ENCODE measurements at regions not wholly inside any gene's neighbourhood (a gene's known extent, or its start where the extent isn't known, plus 50 kb on each side); places are given as distances from the start of the nearest gene placed in this dataset.

DNA sequence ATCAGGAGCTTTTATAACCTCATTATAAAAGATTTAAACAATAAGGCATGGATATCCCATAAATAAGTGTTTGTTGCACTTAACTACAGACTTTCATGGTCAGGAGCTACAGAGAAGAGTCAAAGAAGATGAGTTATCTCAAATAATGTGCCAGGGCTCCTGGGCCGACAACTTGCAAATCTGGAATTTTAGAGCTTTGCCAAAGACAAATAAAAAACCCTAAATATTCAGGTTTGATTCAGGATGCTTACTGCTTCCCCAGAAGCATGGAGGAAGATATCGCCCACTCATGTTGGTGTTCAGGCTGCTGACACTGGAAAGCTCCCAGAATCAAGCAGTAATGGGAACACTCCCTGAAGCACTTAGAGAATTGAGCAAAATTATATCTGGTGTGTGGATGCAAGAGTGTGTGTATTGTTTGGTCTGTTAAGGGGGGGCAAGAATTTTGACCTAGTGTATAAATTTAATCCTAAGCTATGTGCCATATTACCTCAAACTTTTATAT, 176.9 kb upstream of the ESRRG start:
- TF ChIP-seq CTCF (IDR thresholded peaks at IDR 0.05) (no peak), POLR2A (IDR thresholded peaks at IDR 0.05) (no peak)
- Histone ChIP-seq H3K9me3 (no peaks in the 10 kb centered on the region), H3K4me3 (replicated peaks in 1 of 3) (no peak overlapping the region), H3K27me3 (no peaks in the 10 kb centered on the region), H3K36me3 (no peaks in the 10 kb centered on the region), H3K27ac (no peak overlapping the region), H3K4me1 (no peaks in the 10 kb centered on the region)
- intact Hi-C loops (cut with DNase I) = no loop called here
- no peak for DNase-seq
- 89 to 100% methylated on average over 2 of the region's 2 CpGs for WGBS, 2 donors

DNA sequence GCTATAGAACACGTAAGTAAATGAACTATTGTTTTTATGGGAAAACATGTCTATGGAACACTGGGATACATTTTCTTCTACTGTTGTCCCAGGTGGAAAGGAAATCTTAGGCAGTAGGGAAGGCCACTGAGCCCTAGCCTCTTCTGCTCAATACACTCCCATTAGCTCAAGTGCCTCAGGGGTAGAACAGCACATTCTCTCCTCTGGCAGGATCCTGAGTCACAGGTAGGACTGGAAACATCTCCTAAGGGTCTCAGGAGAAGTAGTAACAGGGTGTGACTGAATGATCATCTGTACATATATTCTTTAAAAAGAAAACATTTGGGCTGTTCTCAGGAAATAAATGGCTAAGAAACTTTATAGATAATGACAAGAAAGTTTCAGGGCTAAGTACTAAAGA, 175.6 kb upstream of the ESRRG start:
- no peak for DNase-seq
- Histone ChIP-seq H3K4me1 (no peaks in the 10 kb centered on the region), H3K27ac (no peak overlapping the region), H3K9me3 (no peaks in the 10 kb centered on the region), H3K36me3 (no peaks in the 10 kb centered on the region), H3K27me3 (no peaks in the 10 kb centered on the region), H3K4me3 (replicated peaks in 1 of 3) (no peak overlapping the region)
- no peak for TF ChIP-seq CTCF (IDR thresholded peaks at IDR 0.05)
- no peak for TF ChIP-seq POLR2A (IDR thresholded peaks at IDR 0.05)
- WGBS, 2 donors = 84 to 96% methylated on average over 1 of the region's 1 CpG
- intact Hi-C loops (cut with DNase I) = no loop called here

DNA sequence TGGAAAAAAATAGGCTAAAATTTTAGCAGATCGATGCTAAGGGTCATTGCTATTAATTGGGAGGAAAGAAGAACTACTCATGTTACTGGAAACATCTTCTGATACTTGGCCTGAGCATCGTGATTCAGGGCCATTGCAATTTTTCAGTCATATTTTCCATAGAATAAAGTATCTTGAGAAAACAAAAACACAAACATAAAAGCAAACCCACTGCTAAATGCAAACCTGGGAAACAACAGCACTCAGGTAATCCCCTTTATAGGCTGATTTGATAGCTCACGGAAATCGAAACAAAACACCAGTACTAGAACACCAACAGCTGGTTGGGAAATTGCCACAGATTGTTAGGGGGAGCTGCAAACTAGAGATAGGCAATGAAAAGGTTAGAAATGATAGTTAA, 172.9 kb upstream of the ESRRG start:
- no peaks in the 10 kb centered on the region for H3K36me3 ChIP-seq
- no peaks in the 10 kb centered on the region for H3K27me3 ChIP-seq
- H3K27ac ChIP-seq = no peak overlapping the region
- no peaks in the 10 kb centered on the region for H3K9me3 ChIP-seq
- H3K4me3 ChIP-seq (replicated peaks in 1 of 3) = no peak overlapping the region
- TF ChIP-seq POLR2A (IDR thresholded peaks at IDR 0.05) = no peak
- no peak for TF ChIP-seq CTCF (IDR thresholded peaks at IDR 0.05)
- intact Hi-C loops (cut with DNase I) = no loop called here
- WGBS, 2 donors = 88 to 91% methylated on average over 4 of the region's 4 CpGs
- H3K4me1 ChIP-seq = no peaks in the 10 kb centered on the region
- DNase-seq = no peak

DNA sequence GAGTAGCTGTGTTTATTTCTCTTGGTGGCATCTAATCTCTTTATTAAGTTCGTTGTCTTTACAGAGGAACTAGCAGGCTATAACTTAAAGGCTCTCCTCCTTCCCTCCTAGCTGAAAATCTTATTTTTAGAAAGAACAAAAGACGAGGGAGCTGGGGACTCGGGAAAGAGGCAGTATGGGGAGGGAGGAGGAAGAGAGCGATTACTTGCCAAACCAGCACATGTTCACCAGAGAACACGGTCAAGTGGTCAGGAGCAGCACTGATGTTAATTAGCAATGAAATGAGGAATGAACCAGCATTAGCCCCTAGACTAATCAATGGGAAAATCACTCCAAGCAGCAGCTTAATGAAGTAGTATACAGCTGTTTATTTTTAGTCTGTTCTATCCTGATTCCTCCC, 171.3 kb upstream of the ESRRG start:
- Histone ChIP-seq H3K27ac (no peak overlapping the region), H3K36me3 (no peaks in the 10 kb centered on the region), H3K4me1 (no peaks in the 10 kb centered on the region), H3K9me3 (no peaks in the 10 kb centered on the region), H3K4me3 (replicated peaks in 1 of 3) (no peak overlapping the region), H3K27me3 (no peaks in the 10 kb centered on the region)
- no peak for TF ChIP-seq CTCF (IDR thresholded peaks at IDR 0.05)
- TF ChIP-seq POLR2A (IDR thresholded peaks at IDR 0.05) = no peak
- intact Hi-C loops (cut with DNase I) = no loop called here
- whole genome bisulfite sequencing, 2 donors = 48 to 54% methylated on average over 5 of the region's 5 CpGs
- no peak for DNase-seq

GRCh38 chr1:216892581-216893160, 169.4 kb upstream of the ESRRG start:
- intact Hi-C loops (cut with DNase I) = no loop called here
- WGBS, 2 donors = 91% methylated on average over 10 of the region's 10 CpGs
- TF ChIP-seq CTCF (IDR thresholded peaks at IDR 0.05) = no peak
- no peak for TF ChIP-seq POLR2A (IDR thresholded peaks at IDR 0.05)
- Histone ChIP-seq H3K36me3 (no peaks in the 10 kb centered on the region), H3K4me1 (no peaks in the 10 kb centered on the region), H3K4me3 (replicated peaks in 1 of 3) (no peak overlapping the region), H3K27me3 (no peaks in the 10 kb centered on the region), H3K27ac (no peak overlapping the region), H3K9me3 (no peaks in the 10 kb centered on the region)
- DNase-seq = no peak
